K562 (cell line): ENCODE measurements at regions not wholly inside any gene's neighbourhood (a gene's known extent, or its start where the extent isn't known, plus 50 kb on each side); places are given as distances from the start of the nearest gene placed in this dataset.

ENCODE experiments used
- ARID1B ChIP-seq: fragments of 450-650 bp; IDR thresholded peaks from 2 replicates; pipeline ENCODE4 v1.6.1; 2016; ENCODE audit warnings: antibody characterized with exemption, mild to moderate bottlenecking, inconsistent platforms
- ATF1 ChIP-seq, 2 experiments: fragments of 450-650 bp in 1 of 2; IDR thresholded peaks; 2 replicates each; pipeline ENCODE4 v1.6.1; 2016; ENCODE audit warnings: missing compliant biosample characterization in 1 of 2, missing genetic modification characterization in 1 of 2
- CREM ChIP-seq: IDR thresholded peaks from 2 replicates; pipeline ENCODE4 v1.6.1; 2014; ENCODE audit warnings: antibody characterized with exemption, low read depth
- KLF10 ChIP-seq: fragments of 250-450 bp; sonication (Bioruptor Pico); IDR thresholded peaks from 2 replicates; pipeline ENCODE4 v1.6.1; 2021; ENCODE audit warnings: matching md5 sums
- NFIC ChIP-seq: fragments of 450-650 bp; IDR thresholded peaks from 2 replicates; pipeline ENCODE4 v1.6.1; 2017; ENCODE audit warnings: mild to moderate bottlenecking, inconsistent platforms
- NR1H2 ChIP-seq: sonication (generic); formaldehyde crosslinking; IDR thresholded peaks from 2 replicates; pipeline ENCODE4 v1.4.0; 2020; ENCODE audit warnings: mild to moderate bottlenecking, missing genetic modification reagents
- PHF21A ChIP-seq: fragments of 450-650 bp; IDR thresholded peaks from 2 replicates; pipeline ENCODE4 v1.6.1; 2017; ENCODE audit warnings: low read depth, borderline replicate concordance
- RNF2 ChIP-seq: sonication (generic); IDR thresholded peaks from 2 replicates; pipeline ENCODE4 v1.6.1; 2016
- SMAD4 ChIP-seq: fragments of 250-450 bp; sonication (Bioruptor Pico); conservative IDR thresholded peaks from 2 replicates; pipeline ENCODE4 v1.8.0; 2021; ENCODE audit warnings: inconsistent platforms, mild to moderate bottlenecking, moderate library complexity
- SNRNP70 ChIP-seq: fragments of 200-400 bp; formaldehyde crosslinking; optimal IDR thresholded peaks from 2 replicates; pipeline ENCODE3; 2017; ENCODE audit warnings: low read depth, low read length
- TBL1XR1 ChIP-seq, 2 experiments: IDR thresholded peaks; 2 replicates each; pipeline ENCODE4 v1.6.1; 2012; ENCODE audit warnings: improper control_type of control experiment in 2 of 2, low read length in 2 of 2, mild to moderate bottlenecking in 1 of 2
- ZBTB33 ChIP-seq: sonication (generic); formaldehyde crosslinking; IDR thresholded peaks from 2 replicates; pipeline ENCODE4 v1.8.1; 2023; ENCODE audit warnings: mild to moderate bottlenecking, missing genetic modification reagents
- ZNF282 ChIP-seq: sonication (generic); formaldehyde crosslinking; IDR thresholded peaks from 2 replicates; pipeline ENCODE4 v1.8.1; 2023; ENCODE audit warnings: missing genetic modification reagents
- ZNF41 ChIP-seq: fragments of 250-450 bp; sonication (Bioruptor Pico); conservative IDR thresholded peaks from 2 replicates; pipeline ENCODE4 v1.4.0; 2020; ENCODE audit warnings: mild to moderate bottlenecking
- ZNF589 ChIP-seq: fragments of 200-800 bp; sonication (Bioruptor generic); IDR thresholded peaks from 2 replicates; pipeline ENCODE4 v1.6.1; 2016; ENCODE audit warnings: low read depth, missing genetic modification characterization, missing compliant biosample characterization
- ZNF592 ChIP-seq: fragments of 450-650 bp; IDR thresholded peaks from 2 replicates; pipeline ENCODE4 v1.6.1; 2017; ENCODE audit warnings: antibody characterized with exemption, mild to moderate bottlenecking
- ZNF766 ChIP-seq: fragments of 200-800 bp; sonication (Bioruptor generic); conservative IDR thresholded peaks from 2 replicates; pipeline ENCODE4 v1.6.1; 2016; ENCODE audit warnings: missing genetic modification characterization, missing compliant biosample characterization
- TF ChIP-seq, protein P1 (sequence below): fragments of 250-450 bp; sonication (Bioruptor Pico); IDR thresholded peaks from 2 replicates; pipeline ENCODE4 v1.4.0; 2020; ENCODE audit warnings: borderline replicate concordance
- TF ChIP-seq, protein P2 (sequence below), 2 experiments: fragments of 450-650 bp; IDR thresholded peaks; 2 replicates each; pipeline ENCODE4 v1.6.1; 2016

DNA sequence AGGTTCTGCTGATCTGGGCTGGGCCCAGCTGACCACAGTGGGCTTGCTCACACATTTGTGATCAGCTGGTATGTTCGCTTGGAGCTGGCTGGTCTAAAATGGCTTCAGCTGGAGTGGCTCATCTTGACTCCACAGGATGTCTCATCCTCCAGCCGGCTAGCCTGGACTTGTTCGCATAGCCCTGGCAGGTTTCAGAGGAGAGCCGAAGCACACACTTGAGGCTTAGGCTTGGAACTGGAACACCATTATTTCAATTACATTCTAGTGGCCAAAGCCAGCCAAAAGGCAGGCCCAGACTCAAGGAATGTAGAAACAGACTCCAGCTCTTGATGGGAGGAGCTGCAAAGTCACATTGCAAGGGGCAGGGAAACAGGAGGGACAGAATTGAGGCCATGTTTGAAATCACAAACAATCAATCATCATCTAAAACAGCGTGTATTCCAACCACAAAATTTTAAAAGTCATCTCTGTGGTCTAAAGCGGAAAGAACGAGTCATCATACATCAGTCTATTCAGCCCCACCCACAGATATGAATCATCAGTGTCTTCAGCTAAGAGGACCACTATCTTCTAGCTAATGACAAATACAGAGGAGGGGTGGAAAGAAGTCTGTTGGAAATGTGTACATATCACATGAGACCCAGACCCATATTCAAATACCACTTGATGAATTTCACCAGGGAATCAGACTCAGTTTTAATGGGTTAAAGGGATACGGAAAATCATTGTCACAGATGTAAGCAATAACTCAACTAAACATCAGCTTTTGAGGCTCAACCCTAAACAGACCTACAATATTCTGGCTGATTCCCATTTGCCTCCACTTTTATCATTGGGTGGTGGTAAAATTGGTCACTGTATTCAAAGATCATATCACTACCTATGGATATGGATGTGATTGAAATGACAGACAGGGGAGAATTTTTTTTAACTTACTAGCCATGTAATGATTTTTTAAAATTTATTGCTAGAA is 139.0 kb upstream of the MKLN1 start (continued):
- TF ChIP-seq TBL1XR1 (IDR thresholded peaks at IDR 0.05; ENCODE audit: low read length in 2 of 2), result peak in 1 of 2 experiments; percentile 31; a peak in 1 of 4 replicates
- no peak for TF ChIP-seq NFIC
- 0 out of 2 replicates have a peak, but pooled peaks have one; percentile 29 for TF ChIP-seq ZNF589 (CRISPR knock-in tag)
- no peak for TF ChIP-seq ZNF282 (CRISPR knock-in tag)
- TF ChIP-seq, protein P1, sequence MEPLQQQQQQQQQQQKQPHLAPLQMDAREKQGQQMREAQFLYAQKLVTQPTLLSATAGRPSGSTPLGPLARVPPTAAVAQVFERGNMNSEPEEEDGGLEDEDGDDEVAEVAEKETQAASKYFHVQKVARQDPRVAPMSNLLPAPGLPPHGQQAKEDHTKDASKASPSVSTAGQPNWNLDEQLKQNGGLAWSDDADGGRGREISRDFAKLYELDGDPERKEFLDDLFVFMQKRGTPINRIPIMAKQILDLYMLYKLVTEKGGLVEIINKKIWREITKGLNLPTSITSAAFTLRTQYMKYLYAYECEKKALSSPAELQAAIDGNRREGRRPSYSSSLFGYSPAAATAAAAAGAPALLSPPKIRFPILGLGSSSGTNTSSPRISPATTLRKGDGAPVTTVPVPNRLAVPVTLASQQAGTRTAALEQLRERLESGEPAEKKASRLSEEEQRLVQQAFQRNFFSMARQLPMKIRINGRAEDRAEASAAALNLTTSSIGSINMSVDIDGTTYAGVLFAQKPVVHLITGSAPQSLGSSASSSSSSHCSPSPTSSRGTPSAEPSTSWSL (CRISPR knock-in tag), result no peak
- no peak for TF ChIP-seq ZNF592
- TF ChIP-seq, protein P2, sequence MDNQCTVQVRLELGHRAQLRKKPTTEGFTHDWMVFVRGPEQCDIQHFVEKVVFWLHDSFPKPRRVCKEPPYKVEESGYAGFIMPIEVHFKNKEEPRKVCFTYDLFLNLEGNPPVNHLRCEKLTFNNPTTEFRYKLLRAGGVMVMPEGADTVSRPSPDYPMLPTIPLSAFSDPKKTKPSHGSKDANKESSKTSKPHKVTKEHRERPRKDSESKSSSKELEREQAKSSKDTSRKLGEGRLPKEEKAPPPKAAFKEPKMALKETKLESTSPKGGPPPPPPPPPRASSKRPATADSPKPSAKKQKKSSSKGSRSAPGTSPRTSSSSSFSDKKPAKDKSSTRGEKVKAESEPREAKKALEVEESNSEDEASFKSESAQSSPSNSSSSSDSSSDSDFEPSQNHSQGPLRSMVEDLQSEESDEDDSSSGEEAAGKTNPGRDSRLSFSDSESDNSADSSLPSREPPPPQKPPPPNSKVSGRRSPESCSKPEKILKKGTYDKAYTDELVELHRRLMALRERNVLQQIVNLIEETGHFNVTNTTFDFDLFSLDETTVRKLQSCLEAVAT (IDR thresholded peaks at IDR 0.05), result peak in 1 of 2 experiments; percentile 92; a peak in 2 of 4 replicates
- no peak for TF ChIP-seq RNF2
- TF ChIP-seq SNRNP70, result no peak
- TF ChIP-seq ARID1B, result peak; percentile 87
- no peak for TF ChIP-seq ATF1 (CRISPR knock-in tag; IDR thresholded peaks at IDR 0.05)
- TF ChIP-seq ATF1 (tag; IDR thresholded peaks at IDR 0.05), result peak; percentile 65
- no peak for TF ChIP-seq ZNF41
- peak; percentile 66; the same call in 1 of the 2 replicates for TF ChIP-seq CREM
- TF ChIP-seq NR1H2 (CRISPR knock-in tag), result no peak
- TF ChIP-seq PHF21A, result no peak
- TF ChIP-seq SMAD4 (CRISPR knock-in tag), result 0 out of 2 replicates have a peak, but pooled peaks have one; percentile 32
- TF ChIP-seq ZBTB33 (CRISPR knock-in tag), result no peak
- no peak for TF ChIP-seq ZNF766 (CRISPR knock-in tag)
- TF ChIP-seq KLF10 (CRISPR knock-in tag), result no peak
